Small intestine (tissue), 7 donors: ENCODE measurements at regions not wholly inside any gene's neighbourhood (a gene's known extent, or its start where the extent isn't known, plus 50 kb on each side); places are given as distances from the start of the nearest gene placed in this dataset.
A peak's percentile ranks its signal among the peaks of the same experiment; 100 is the strongest.

Experiments used
- DNase-seq, 2 donors: peaks; one replicate each; pipeline versions ENCODE4 v3.0.0 to v3.0.0-alpha.2; 2013
- FAIRE-seq: peaks from 2 replicates; lab custom pipeline; 2012; peaks lifted over from hg19 to GRCh38; lab: Jason Lieb, UNC
- H3K27ac ChIP-seq, 3 donors: one replicate each; pipeline ENCODE4 v1.5.1; 2013; ENCODE audit warnings: low read length in 2 of 3, mild to moderate bottlenecking in 2 of 3, control low read depth in 1 of 3, inconsistent platforms in 1 of 3, low read depth in 1 of 3, moderate library complexity in 1 of 3
- H3K27me3 ChIP-seq, 3 donors: one replicate each; pipeline ENCODE4 v1.6.1; 2013; ENCODE audit warnings: low read length in 3 of 3, inconsistent platforms in 1 of 3; ENCODE audit not compliant: control insufficient read depth in 3 of 3, insufficient read depth in 3 of 3
- H3K36me3 ChIP-seq, 3 donors: one replicate each; pipeline ENCODE4 v1.6.1; 2013; ENCODE audit warnings: low read length in 3 of 3, inconsistent platforms in 1 of 3, low read depth in 1 of 3, mild to moderate bottlenecking in 1 of 3, moderate library complexity in 1 of 3; ENCODE audit not compliant: control insufficient read depth in 3 of 3, insufficient read depth in 2 of 3
- H3K4me1 ChIP-seq, 3 donors: one replicate each; pipeline ENCODE4 v1.6.1; 2013; ENCODE audit warnings: low read length in 2 of 3, inconsistent platforms in 1 of 3, low read depth in 1 of 3, mild to moderate bottlenecking in 1 of 3, moderate library complexity in 1 of 3; ENCODE audit not compliant: control insufficient read depth in 3 of 3, insufficient read depth in 2 of 3
- H3K4me3 ChIP-seq, 3 donors: one replicate each; pipeline ENCODE4 v1.5.1; 2013; ENCODE audit warnings: low read length in 3 of 3, control low read depth in 1 of 3, inconsistent platforms in 1 of 3, low read depth in 1 of 3, mild to moderate bottlenecking in 1 of 3, moderate library complexity in 1 of 3
- H3K9me3 ChIP-seq, 2 donors: one replicate each; pipeline ENCODE4 v1.6.1; 2013; ENCODE audit warnings: low read depth in 1 of 2, low read length in 1 of 2; ENCODE audit not compliant: control insufficient read depth in 2 of 2, insufficient read depth in 1 of 2
- WGBS, 3 donors: extraction: QIAGEN DNeasy Blood & Tissue Kit; methylation state at CpG; one replicate each; pipeline ENCODE4 v1.1.7; 2013; 5-methylcytosine and 5-hydroxymethylcytosine counted together
- donor health status: healthy with polysubstance abuse.
- donor health status: control.
- donor health status: control.
- donor health status: Bipolar disorder and iron deficiency.
- donor health status: healthy.

GRCh38 chr7:124085179-124085578 lies 52.3 kb upstream of the TMEM229A start:
- H3K4me3 ChIP-seq, result no peak overlapping the region
- no peaks in the 10 kb centered on the region for H3K27me3 ChIP-seq
- H3K9me3 ChIP-seq, result peaks cover 0 to 3% of the 10 kb centered on the region in 2 donors
- peak; percentile 83 to 98 for DNase-seq
- H3K27ac ChIP-seq, result peak overlapping the region in 2 of 3 donors; percentile 41 to 58
- WGBS, 3 donors, result 7 to 27% (median 21%) methylated on average over 4 of the region's 4 CpGs
- H3K4me1 ChIP-seq, result peaks cover 2 to 10% (median 3%) of the 10 kb centered on the region in 3 donors
- peak; percentile 91 for FAIRE-seq
- no peaks in the 10 kb centered on the region for H3K36me3 ChIP-seq

DNA sequence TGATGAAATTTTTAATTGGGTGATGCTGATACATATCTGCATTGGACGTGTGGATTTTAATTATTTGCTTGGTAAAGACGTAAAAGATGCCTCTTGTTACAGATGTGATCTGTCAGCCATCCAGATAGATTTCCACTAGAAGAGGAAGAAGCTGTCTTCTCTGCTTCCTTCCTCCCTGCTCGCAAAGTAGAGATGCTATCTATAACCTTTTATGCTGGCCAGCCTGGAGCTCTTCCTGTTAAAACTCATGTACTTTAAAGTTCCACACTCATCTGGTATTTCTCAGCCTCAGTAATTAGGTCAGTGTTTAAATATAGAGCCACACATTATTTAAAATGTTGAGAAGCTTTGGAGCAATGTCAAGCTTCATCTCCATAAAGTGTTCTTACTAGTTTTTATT lies 51.2 kb upstream of the TMEM229A start:
- no peak for FAIRE-seq
- 30 to 63% (median 55%) methylated on average over 3 of the region's 3 CpGs for WGBS, 3 donors
- peaks cover 2 to 10% (median 3%) of the 10 kb centered on the region in 3 donors for H3K4me1 ChIP-seq
- peaks cover 0 to 3% of the 10 kb centered on the region in 2 donors for H3K9me3 ChIP-seq
- no peak for DNase-seq
- H3K27me3 ChIP-seq, result no peaks in the 10 kb centered on the region
- H3K36me3 ChIP-seq, result no peaks in the 10 kb centered on the region
- no peak overlapping the region for H3K4me3 ChIP-seq
- H3K27ac ChIP-seq, result no peak overlapping the region
